ENCODE measurements at regions not wholly inside any gene's neighbourhood (a gene's known extent, or its start where the extent isn't known, plus 50 kb on each side); places are given as distances from the start of the nearest gene placed in this dataset.

DNA sequence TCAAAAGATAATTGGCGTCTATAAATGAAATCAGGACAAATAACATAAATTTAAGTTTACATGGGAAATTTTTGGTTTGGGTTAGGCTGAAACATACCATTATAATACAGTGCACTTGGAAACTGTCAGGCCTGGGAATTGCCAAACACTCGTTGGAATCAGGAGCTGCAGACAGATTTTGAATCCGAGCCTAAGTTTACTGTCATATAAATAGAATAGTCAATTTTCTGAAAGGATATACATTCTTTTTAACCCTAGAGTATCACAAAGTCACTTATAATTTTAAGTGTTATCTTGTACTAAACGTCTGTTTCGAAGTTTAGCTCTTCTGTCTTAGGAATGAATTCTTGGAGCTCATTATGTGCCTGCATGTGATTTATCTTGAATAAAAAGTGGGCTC, 234.1 kb downstream of the VEGFC start:
- ATAC-seq, result no peak
- no peak overlapping the region for H3K4me3 ChIP-seq
- H3K9me3 ChIP-seq, result no peaks in the 10 kb centered on the region
- no peaks in the 10 kb centered on the region for H3K4me1 ChIP-seq
- no peaks in the 10 kb centered on the region for H3K27me3 ChIP-seq
- TF ChIP-seq POLR2A (IDR thresholded peaks at IDR 0.05), result no peak
- no peak for TF ChIP-seq EP300 (IDR thresholded peaks at IDR 0.05)
- TF ChIP-seq, protein P1, sequence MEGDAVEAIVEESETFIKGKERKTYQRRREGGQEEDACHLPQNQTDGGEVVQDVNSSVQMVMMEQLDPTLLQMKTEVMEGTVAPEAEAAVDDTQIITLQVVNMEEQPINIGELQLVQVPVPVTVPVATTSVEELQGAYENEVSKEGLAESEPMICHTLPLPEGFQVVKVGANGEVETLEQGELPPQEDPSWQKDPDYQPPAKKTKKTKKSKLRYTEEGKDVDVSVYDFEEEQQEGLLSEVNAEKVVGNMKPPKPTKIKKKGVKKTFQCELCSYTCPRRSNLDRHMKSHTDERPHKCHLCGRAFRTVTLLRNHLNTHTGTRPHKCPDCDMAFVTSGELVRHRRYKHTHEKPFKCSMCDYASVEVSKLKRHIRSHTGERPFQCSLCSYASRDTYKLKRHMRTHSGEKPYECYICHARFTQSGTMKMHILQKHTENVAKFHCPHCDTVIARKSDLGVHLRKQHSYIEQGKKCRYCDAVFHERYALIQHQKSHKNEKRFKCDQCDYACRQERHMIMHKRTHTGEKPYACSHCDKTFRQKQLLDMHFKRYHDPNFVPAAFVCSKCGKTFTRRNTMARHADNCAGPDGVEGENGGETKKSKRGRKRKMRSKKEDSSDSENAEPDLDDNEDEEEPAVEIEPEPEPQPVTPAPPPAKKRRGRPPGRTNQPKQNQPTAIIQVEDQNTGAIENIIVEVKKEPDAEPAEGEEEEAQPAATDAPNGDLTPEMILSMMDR (IDR thresholded peaks at IDR 0.05), result no peak
- no peak for TF ChIP-seq POLR2AphosphoS5 (IDR thresholded peaks at IDR 0.05)
- no peak overlapping the region for H3K27ac ChIP-seq
- 26 to 43% methylated on average over 5 of the region's 5 CpGs for WGBS, 2 donors (ENCODE audit: low coverage in 1 of 2)
- no peaks in the 10 kb centered on the region for H3K36me3 ChIP-seq

DNA sequence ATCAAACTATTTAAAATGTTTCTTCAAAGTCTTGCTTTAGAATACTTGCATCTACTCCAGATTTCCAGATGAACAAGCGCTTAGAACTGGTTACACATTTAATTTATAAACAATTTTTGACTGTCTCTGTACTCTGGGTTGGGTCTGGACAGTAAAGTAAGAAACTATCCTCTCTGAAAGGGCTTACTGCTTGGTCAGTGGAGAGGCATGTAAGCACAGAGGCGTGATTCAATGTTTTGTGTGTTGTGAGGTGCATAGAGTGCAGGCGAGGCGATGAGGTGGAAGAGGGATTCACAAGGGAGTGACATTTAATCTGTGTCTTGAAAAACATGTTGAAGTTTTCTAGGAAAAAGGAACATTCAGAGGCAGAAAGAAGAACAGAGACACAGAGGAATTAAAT, 231.4 kb downstream of the VEGFC start:
- Histone ChIP-seq H3K27me3 (no peaks in the 10 kb centered on the region), H3K4me3 (no peak overlapping the region), H3K36me3 (no peaks in the 10 kb centered on the region), H3K27ac (no peak overlapping the region), H3K9me3 (no peaks in the 10 kb centered on the region), H3K4me1 (no peaks in the 10 kb centered on the region)
- TF ChIP-seq POLR2A (IDR thresholded peaks at IDR 0.05) (no peak), POLR2AphosphoS5 (IDR thresholded peaks at IDR 0.05) (no peak), EP300 (IDR thresholded peaks at IDR 0.05) (no peak)
- TF ChIP-seq, protein P1 (IDR thresholded peaks at IDR 0.05), result no peak
- WGBS, 2 donors (ENCODE audit: low coverage in 1 of 2), result 90 to 95% methylated on average over 4 of the region's 4 CpGs
- no peak for ATAC-seq

DNA sequence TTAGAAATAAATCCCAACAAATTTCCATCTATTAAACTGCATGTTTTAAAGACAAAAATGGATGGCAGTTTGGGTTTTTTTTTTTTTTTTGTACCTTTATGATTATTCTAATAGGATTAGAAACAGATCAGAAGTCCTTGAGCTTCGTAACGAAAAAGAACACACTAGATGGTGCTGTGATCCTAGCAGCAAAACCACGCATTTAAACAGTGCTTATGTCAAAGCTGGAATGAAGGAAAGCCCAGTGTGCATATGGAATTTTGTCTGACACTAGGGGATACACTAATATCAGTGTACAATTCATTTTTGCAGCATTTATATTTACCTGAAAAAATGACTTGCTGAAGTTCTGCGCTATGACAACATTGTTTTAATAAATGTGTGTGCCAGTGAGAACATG, 229.1 kb downstream of the VEGFC start:
- 28 to 29% methylated on average over 4 of the region's 4 CpGs for WGBS, 2 donors (ENCODE audit: low coverage in 1 of 2)
- H3K9me3 ChIP-seq, result no peaks in the 10 kb centered on the region

DNA sequence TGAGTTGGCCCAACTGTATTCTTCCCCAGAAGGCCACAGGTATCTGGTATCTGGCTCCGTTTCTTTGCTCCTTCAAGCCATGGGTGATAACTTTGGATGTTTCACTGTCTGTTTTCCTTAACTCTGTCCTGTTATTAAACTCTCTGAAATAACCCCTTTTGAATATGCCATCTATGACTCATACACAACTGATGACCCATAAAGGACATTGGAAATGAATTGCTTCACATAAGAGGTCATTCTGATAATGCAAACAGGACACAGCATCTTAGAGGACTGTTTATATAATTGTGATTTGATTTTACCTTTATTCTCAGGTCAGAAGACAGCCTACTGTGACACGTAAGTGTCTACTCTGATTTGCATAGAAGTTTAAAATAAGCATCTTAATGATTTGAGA, 227.7 kb downstream of the VEGFC start:
- 94 to 100% methylated on average over 2 of the region's 2 CpGs for WGBS, 2 donors (ENCODE audit: low coverage in 1 of 2)
- H3K4me3 ChIP-seq, result no peak overlapping the region
- H3K27ac ChIP-seq, result no peak overlapping the region
- no peaks in the 10 kb centered on the region for H3K36me3 ChIP-seq
- no peaks in the 10 kb centered on the region for H3K27me3 ChIP-seq
- H3K4me1 ChIP-seq, result no peaks in the 10 kb centered on the region
- no peak for ATAC-seq
- TF ChIP-seq, protein P1 (IDR thresholded peaks at IDR 0.05), result no peak
- no peak for TF ChIP-seq EP300 (IDR thresholded peaks at IDR 0.05)
- TF ChIP-seq POLR2A (IDR thresholded peaks at IDR 0.05), result no peak
- TF ChIP-seq POLR2AphosphoS5 (IDR thresholded peaks at IDR 0.05), result no peak
- no peaks in the 10 kb centered on the region for H3K9me3 ChIP-seq

More for the DNA sequence above, 229.1 kb downstream of the VEGFC start:
- Histone ChIP-seq H3K4me3 (no peak overlapping the region), H3K4me1 (no peaks in the 10 kb centered on the region), H3K27me3 (no peaks in the 10 kb centered on the region), H3K27ac (no peak overlapping the region), H3K36me3 (no peaks in the 10 kb centered on the region)
- ATAC-seq, result no peak
- TF ChIP-seq POLR2A (IDR thresholded peaks at IDR 0.05), result no peak
- TF ChIP-seq EP300 (IDR thresholded peaks at IDR 0.05), result no peak
- TF ChIP-seq POLR2AphosphoS5 (IDR thresholded peaks at IDR 0.05), result no peak
- TF ChIP-seq, protein P1 (IDR thresholded peaks at IDR 0.05), result peak in 1 of 4 experiments; percentile 44

DNA sequence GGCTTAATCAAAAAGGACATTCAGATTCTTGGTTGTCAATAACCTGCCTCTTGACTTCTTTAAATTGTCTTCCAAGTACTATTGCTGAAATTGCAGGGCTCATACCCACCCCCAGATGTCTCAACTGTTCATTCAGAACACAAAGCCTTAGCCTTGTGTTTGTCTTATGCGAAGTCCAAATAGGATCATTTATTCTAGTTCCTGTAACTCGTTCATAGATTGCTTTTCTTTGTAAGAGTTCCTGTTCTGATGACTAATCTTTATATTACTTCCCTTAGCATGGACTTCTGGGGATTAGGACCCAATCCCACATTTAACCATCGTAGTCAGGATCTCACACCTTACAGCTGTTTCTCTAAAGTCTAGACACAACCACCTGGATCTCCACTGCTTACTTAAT, 226.0 kb downstream of the VEGFC start:
- Histone ChIP-seq H3K4me3 (no peak overlapping the region), H3K9me3 (no peaks in the 10 kb centered on the region), H3K4me1 (no peaks in the 10 kb centered on the region), H3K27me3 (no peaks in the 10 kb centered on the region), H3K27ac (no peak overlapping the region), H3K36me3 (no peaks in the 10 kb centered on the region)
- TF ChIP-seq, protein P1 (IDR thresholded peaks at IDR 0.05), result no peak
- TF ChIP-seq POLR2A (IDR thresholded peaks at IDR 0.05) (no peak), POLR2AphosphoS5 (IDR thresholded peaks at IDR 0.05) (no peak), EP300 (IDR thresholded peaks at IDR 0.05) (no peak)
- ATAC-seq, result no peak
- WGBS, 2 donors (ENCODE audit: low coverage in 1 of 2), result 53 to 64% methylated on average over 3 of the region's 3 CpGs
